ENCODE measurements at regions not wholly inside any gene's neighbourhood (a gene's known extent, or its start where the extent isn't known, plus 50 kb on each side); places are given as distances from the start of the nearest gene placed in this dataset.

- TF ChIP-seq POLR2A (IDR thresholded peaks at IDR 0.05) (no peak), CTCF (IDR thresholded peaks at IDR 0.05) (no peak)
These were observed 241.8 kb downstream of the PTH2R start for GRCh38 chr2:208648368-208648767.
